ENCODE measurements at regions not wholly inside any gene's neighbourhood (a gene's known extent, or its start where the extent isn't known, plus 50 kb on each side); places are given as distances from the start of the nearest gene placed in this dataset.

DNA sequence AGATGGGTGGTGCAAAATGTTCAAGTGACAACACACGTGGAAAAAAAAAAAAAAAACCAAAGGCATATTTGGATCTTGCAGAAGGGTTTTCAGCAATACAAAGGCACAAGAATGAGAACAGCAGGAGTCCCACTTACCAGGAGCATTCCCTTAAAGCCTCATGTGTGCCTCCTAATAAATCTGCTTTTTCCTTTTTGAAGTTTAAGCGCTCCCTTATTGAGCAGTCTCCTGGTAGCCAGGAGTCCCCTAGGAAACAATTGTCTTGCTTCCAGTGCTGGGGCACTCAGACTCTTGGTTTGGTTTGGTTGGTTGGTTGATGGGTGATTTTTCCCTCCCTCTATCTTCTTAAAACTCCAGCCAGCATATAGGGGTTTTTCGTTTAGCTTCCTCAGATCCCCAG lies 321.8 kb upstream of the NFE2L3 start:
- no peak for DNase-seq

DNA sequence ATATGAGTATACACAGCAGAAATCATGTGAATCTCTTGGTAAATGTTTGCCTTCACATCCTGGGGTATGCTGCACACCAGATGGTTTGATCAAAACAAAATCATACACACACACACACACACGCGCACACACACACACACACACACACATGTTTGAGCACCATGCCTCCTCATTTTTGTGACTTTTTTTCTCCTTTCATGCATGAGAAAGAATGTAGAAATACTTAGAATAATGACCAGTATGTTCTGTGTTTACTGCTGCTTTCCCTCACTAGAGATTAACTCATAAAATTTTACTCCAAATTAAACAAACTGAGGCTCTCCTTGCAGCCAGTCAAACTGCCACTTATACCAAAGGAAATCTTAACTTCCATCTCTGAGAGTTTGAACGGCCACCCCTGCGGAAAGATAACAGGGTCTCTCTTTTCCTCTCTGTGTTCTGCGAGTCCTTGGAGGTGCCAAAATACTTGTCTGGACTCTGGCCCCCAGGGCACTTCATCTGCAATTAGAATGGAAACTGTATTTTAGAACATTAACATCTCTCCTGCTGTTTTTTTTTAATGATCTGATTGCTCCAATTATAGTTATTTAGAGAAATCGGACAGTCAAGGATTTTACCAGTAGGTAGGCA lies 320.8 kb upstream of the NFE2L3 start:
- no peak for DNase-seq

- DNase-seq, result no peak
Measured at GRCh38 chr7:25831831-25832411, 320.1 kb upstream of the NFE2L3 start.

- no peak for DNase-seq
Measured at GRCh38 chr7:25832456-25832855, 319.5 kb upstream of the NFE2L3 start.

DNA sequence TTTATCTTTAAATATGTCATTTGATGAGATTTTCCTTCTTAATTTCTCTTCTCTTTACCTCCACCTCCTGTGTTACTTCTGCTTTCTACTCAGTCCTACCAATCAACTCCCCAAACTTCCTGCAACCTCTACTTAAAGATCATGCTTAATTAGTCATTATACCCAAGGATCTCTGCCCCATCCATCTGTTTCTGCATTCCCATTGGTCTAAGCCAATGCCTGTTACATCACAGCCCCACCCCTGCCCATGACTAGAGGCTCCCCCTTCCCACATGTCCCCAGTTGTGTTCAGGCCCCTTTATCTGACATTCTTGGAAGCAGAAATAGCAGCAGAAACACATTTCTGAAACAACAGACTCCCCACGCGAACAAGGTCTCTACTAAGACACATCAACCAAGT lies 319.1 kb upstream of the NFE2L3 start:
- no peak for DNase-seq

GRCh38 chr7:25834050-25834449 lies 317.9 kb upstream of the NFE2L3 start:
- DNase-seq, result no peak

DNA sequence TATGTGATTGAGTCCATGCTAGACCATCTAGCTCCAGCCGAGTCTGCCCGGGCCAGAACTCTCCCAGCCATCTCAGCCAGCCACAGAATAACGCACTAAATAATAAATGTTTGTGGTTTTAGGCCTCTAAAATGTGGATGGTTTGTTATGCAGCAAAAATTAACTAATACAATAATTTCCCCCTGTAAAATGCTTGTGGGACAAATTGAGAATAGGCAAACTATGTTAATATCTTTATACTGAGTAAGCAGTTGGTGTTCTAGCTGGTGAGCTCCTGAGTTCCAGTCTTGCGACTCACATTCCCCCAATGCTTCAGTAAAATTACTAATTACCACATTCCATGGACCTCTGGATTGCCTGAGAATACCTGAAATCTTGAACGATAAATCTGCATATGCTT lies 316.8 kb upstream of the NFE2L3 start:
- DNase-seq, result no peak

GRCh38 chr7:25839084-25839769 lies 312.8 kb upstream of the NFE2L3 start:
- DNase-seq, result no peak

DNA sequence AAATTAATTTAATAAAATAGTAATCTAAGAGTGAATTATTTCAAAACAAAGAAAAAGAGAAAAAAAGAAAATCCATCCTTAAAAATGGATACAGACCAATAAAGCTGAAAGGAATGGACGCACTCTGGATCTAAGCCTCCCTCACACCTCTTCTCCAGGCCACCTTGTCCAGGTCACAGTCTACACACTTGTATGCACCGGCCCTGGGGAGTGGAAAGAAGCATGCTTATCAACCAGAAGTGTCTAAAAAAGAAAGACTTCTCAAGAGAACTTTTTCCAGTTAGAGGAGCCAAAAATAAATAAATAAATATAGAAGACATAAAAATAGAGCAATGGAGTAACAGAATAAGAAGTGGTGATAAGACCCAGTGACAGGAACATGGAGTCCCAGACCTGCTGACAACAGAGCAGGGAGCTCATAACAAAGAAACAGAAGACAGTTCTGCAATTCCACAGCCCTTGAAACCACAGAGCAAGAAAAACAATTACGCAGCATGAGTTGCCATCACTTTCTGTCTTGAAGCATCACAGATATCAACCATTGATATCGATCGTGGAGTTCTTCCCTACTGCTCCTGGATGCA lies 311.7 kb upstream of the NFE2L3 start:
- DNase-seq, result no peak

DNA sequence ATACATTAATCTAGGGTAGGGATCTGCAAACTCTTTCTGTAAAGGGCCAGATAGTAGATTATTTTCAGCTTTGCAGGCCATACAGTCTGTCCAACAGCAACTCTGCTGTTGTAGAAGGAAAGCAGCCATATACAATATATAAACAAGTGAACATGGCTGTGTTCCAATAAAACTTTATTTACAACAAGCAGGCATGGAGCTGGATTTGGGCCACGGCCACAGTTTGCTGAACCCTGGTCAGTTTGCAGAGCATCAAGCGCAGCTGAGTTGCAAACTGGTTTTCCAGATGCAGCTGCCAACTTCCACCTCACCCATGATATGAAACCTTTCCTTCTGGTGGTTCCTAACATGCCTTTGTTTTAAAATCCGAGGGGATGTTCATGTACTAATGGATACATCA lies 310.4 kb upstream of the NFE2L3 start:
- DNase-seq, result no peak

GRCh38 chr7:25842201-25842733 lies 309.7 kb upstream of the NFE2L3 start:
- DNase-seq, result no peak

GRCh38 chr7:25843467-25843866 lies 308.5 kb upstream of the NFE2L3 start:
- no peak for DNase-seq

- no peak for DNase-seq
Measured at GRCh38 chr7:25844102-25844870, 307.7 kb upstream of the NFE2L3 start.

DNA sequence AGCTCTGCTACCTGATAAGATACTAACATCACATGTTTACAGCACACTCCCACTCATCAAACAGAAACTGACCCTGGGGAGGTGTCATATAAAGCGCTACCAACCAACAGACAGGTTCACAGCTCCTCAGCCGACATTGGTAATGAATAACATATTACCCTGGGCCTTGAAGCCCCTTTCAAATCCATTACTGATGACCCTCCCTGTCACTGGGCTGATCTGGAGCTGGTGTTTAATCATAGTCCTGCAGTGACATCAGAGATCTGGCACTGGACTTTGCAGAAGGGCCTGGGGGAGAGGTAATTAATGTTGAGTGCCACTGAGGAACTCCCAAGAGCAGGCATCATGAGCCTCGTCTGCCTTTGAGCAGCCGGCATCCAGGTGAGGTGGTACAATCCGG lies 306.5 kb upstream of the NFE2L3 start:
- DNase-seq, result no peak

- no peak for DNase-seq
Measured at GRCh38 chr7:25846722-25847121, 305.3 kb upstream of the NFE2L3 start.

DNA sequence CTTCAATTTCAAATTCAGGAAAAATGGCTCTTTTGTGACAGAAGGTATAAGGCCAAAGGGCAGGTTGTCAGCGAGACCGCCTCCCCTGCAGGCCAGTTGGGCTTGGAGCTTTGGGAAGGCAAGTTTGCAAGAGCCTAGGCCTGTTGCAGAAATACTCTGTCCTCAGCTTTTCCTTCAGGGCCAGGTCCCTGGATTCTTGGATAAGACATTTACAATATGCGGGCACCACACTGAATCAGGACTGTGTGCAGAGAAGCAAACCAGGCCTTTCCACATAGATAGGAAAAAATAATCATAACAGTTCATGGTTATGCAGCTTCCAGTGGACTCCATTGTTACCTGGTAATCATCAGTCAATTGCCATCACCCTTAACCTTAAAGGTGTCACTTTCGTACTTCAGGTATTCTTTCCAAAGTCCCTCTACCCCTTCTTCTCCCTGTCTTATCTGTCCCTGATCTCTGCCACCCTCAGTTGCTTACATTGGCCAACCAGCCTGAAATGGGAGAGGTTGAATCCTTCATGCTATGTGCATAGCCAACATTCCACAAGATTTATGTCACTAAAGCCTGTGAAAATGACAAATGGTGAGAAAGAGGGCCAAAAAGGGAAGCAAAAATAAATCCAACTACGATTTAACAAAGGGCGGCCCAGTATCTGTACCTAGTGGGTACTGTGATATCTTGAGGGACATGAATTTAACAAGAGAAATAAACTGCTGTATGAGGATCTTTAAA lies 304.5 kb upstream of the NFE2L3 start:
- no peak for DNase-seq

DNA sequence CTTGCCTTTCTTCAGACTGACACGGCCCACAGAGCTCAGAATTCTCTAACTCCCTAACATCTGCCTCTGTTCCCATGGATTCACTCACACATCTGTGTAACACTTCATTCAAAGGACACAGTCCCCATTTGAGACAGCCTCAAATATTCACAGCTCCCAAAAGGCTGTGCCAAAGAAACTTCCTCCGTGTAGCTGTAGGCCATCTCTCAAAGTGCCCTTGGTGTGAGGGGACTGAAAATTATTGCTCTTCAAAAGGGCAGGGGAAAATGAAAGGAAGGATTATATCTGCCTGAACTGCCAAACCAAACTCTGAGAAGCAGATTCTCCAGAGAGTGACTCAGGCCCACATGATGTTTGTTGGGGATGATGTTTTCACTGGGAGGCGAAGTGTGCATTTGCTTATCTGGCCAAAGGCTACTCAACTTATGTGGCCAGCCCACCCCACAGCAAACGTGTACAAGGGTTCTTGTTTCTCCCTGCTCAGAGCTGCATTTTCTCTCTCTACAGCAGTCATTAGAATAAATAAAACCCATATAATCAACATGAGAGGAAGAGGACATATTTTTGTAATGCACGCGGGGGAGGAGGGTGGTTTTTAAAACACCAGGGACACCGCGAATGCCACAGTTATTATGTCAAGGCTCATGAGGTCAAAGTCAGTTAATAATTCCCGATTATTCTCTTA lies 302.4 kb upstream of the NFE2L3 start:
- no peak for DNase-seq

- DNase-seq, result no peak
Measured at GRCh38 chr7:25850216-25850615, 301.8 kb upstream of the NFE2L3 start.

DNA sequence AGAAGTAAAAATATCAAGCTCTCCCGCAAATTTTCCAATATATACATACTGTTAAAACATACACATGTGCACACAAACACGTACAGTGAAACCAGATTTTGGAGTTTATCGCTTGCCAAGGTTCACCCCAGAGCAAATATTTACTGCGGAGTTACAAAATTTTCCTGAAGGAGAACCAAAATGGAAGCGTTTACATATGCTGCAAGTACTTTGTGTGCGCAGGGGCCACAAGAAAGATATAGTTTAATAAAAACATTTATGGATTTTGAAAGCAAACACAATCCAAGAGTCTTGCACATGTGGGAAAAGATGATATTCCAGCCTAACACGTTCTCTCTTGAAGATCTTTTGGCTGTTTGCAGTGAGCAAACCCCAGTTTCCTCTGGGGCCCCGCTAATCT lies 301.3 kb upstream of the NFE2L3 start:
- DNase-seq, result no peak

- peak; percentile 83 for DNase-seq
Measured at GRCh38 chr7:25851332-25852210, 300.4 kb upstream of the NFE2L3 start.
